ENCODE measurements at regions not wholly inside any gene's neighbourhood (a gene's known extent, or its start where the extent isn't known, plus 50 kb on each side); places are given as distances from the start of the nearest gene placed in this dataset.

DNA sequence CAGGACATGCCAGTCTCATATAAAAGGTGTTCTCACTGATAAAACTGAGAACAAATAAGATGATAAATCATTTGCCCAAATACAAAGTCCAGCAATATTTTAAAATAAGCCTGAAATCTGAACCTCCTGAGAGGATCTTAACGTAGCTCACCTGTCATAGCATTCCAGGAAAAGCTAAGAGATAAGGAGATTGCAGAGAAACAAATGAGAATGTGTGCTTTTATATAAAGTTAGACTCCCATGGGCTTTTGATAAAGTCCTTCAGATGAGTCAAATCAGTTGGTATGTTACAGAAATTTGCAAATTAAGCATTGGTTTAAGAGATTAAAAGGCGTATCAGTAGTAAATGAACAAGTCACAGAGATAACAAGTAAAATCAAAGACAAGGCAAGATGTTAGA lies 452.9 kb upstream of the CHAC2 start:
- no peak for TF ChIP-seq ZNF266 (tag by site-specific recombination; IDR thresholded peaks at IDR 0.05; ENCODE audit: low read depth)
- TF ChIP-seq, protein P1, sequence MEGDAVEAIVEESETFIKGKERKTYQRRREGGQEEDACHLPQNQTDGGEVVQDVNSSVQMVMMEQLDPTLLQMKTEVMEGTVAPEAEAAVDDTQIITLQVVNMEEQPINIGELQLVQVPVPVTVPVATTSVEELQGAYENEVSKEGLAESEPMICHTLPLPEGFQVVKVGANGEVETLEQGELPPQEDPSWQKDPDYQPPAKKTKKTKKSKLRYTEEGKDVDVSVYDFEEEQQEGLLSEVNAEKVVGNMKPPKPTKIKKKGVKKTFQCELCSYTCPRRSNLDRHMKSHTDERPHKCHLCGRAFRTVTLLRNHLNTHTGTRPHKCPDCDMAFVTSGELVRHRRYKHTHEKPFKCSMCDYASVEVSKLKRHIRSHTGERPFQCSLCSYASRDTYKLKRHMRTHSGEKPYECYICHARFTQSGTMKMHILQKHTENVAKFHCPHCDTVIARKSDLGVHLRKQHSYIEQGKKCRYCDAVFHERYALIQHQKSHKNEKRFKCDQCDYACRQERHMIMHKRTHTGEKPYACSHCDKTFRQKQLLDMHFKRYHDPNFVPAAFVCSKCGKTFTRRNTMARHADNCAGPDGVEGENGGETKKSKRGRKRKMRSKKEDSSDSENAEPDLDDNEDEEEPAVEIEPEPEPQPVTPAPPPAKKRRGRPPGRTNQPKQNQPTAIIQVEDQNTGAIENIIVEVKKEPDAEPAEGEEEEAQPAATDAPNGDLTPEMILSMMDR (tag by site-specific recombination; IDR thresholded peaks at IDR 0.05) = no peak
- TF ChIP-seq, protein P2, sequence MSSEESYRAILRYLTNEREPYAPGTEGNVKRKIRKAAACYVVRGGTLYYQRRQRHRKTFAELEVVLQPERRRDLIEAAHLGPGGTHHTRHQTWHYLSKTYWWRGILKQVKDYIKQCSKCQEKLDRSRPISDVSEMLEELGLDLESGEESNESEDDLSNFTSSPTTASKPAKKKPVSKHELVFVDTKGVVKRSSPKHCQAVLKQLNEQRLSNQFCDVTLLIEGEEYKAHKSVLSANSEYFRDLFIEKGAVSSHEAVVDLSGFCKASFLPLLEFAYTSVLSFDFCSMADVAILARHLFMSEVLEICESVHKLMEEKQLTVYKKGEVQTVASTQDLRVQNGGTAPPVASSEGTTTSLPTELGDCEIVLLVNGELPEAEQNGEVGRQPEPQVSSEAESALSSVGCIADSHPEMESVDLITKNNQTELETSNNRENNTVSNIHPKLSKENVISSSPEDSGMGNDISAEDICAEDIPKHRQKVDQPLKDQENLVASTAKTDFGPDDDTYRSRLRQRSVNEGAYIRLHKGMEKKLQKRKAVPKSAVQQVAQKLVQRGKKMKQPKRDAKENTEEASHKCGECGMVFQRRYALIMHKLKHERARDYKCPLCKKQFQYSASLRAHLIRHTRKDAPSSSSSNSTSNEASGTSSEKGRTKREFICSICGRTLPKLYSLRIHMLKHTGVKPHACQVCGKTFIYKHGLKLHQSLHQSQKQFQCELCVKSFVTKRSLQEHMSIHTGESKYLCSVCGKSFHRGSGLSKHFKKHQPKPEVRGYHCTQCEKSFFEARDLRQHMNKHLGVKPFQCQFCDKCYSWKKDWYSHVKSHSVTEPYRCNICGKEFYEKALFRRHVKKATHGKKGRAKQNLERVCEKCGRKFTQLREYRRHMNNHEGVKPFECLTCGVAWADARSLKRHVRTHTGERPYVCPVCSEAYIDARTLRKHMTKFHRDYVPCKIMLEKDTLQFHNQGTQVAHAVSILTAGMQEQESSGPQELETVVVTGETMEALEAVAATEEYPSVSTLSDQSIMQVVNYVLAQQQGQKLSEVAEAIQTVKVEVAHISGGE (tag by site-specific recombination; conservative IDR thresholded peaks at IDR 0.05; ENCODE audit: low read depth) = no peak
- no peak for TF ChIP-seq ZFP3 (tag by site-specific recombination; IDR thresholded peaks at IDR 0.05; ENCODE audit: low read depth)
- TF ChIP-seq ZNF776 (tag by site-specific recombination; IDR thresholded peaks at IDR 0.05; ENCODE audit: borderline replicate concordance) = no peak
- TF ChIP-seq, protein P3, sequence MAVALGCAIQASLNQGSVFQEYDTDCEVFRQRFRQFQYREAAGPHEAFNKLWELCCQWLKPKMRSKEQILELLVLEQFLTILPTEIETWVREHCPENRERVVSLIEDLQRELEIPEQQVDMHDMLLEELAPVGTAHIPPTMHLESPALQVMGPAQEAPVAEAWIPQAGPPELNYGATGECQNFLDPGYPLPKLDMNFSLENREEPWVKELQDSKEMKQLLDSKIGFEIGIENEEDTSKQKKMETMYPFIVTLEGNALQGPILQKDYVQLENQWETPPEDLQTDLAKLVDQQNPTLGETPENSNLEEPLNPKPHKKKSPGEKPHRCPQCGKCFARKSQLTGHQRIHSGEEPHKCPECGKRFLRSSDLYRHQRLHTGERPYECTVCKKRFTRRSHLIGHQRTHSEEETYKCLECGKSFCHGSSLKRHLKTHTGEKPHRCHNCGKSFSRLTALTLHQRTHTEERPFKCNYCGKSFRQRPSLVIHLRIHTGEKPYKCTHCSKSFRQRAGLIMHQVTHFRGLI (tag by site-specific recombination; IDR thresholded peaks at IDR 0.05) = no peak
- TF ChIP-seq, protein P4, sequence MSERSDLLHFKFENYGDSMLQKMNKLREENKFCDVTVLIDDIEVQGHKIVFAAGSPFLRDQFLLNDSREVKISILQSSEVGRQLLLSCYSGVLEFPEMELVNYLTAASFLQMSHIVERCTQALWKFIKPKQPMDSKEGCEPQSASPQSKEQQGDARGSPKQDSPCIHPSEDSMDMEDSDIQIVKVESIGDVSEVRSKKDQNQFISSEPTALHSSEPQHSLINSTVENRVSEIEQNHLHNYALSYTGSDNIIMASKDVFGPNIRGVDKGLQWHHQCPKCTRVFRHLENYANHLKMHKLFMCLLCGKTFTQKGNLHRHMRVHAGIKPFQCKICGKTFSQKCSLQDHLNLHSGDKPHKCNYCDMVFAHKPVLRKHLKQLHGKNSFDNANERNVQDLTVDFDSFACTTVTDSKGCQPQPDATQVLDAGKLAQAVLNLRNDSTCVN (tag by site-specific recombination; optimal IDR thresholded peaks at IDR 0.05) = no peak
- no peak for TF ChIP-seq ZNF768 (tag by site-specific recombination; IDR thresholded peaks at IDR 0.05)
- TF ChIP-seq, protein P5, sequence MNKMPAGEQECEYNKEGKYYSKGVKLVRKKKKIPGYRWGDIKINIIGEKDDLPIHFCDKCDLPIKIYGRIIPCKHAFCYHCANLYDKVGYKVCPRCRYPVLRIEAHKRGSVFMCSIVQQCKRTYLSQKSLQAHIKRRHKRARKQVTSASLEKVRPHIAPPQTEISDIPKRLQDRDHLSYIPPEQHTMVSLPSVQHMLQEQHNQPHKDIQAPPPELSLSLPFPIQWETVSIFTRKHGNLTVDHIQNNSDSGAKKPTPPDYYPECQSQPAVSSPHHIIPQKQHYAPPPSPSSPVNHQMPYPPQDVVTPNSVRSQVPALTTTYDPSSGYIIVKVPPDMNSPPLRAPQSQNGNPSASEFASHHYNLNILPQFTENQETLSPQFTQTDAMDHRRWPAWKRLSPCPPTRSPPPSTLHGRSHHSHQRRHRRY (tag by site-specific recombination; IDR thresholded peaks at IDR 0.05) = no peak
- TF ChIP-seq ZNF664 (tag by site-specific recombination; IDR thresholded peaks at IDR 0.05) = no peak
- no peak for TF ChIP-seq YY2 (tag by site-specific recombination; IDR thresholded peaks at IDR 0.05)
- TF ChIP-seq, protein P6, sequence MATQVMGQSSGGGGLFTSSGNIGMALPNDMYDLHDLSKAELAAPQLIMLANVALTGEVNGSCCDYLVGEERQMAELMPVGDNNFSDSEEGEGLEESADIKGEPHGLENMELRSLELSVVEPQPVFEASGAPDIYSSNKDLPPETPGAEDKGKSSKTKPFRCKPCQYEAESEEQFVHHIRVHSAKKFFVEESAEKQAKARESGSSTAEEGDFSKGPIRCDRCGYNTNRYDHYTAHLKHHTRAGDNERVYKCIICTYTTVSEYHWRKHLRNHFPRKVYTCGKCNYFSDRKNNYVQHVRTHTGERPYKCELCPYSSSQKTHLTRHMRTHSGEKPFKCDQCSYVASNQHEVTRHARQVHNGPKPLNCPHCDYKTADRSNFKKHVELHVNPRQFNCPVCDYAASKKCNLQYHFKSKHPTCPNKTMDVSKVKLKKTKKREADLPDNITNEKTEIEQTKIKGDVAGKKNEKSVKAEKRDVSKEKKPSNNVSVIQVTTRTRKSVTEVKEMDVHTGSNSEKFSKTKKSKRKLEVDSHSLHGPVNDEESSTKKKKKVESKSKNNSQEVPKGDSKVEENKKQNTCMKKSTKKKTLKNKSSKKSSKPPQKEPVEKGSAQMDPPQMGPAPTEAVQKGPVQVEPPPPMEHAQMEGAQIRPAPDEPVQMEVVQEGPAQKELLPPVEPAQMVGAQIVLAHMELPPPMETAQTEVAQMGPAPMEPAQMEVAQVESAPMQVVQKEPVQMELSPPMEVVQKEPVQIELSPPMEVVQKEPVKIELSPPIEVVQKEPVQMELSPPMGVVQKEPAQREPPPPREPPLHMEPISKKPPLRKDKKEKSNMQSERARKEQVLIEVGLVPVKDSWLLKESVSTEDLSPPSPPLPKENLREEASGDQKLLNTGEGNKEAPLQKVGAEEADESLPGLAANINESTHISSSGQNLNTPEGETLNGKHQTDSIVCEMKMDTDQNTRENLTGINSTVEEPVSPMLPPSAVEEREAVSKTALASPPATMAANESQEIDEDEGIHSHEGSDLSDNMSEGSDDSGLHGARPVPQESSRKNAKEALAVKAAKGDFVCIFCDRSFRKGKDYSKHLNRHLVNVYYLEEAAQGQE (tag by site-specific recombination; IDR thresholded peaks at IDR 0.05) = no peak
- TF ChIP-seq GFI1B (tag by site-specific recombination; IDR thresholded peaks at IDR 0.05) = no peak
